ENCODE measurements at regions not wholly inside any gene's neighbourhood (a gene's known extent, or its start where the extent isn't known, plus 50 kb on each side); places are given as distances from the start of the nearest gene placed in this dataset.
"Not testable (repeated sequence)": the region's sequence is repeated elsewhere in the genome, so short reads cannot be mapped to it uniquely, and the experiment has no call there.

GRCh38 chr14:46147452-46147851, 504.1 kb downstream of the RPL10L start:
- no peak for DNase-seq (ENCODE audit: extremely low read depth in 1 of 11, low read depth in 9 of 11, low spot score in 4 of 11)

GRCh38 chr14:46147024-46147423, 504.6 kb downstream of the RPL10L start:
- no peak for DNase-seq (ENCODE audit: extremely low read depth in 1 of 11, low read depth in 9 of 11, low spot score in 4 of 11)

- no peak for DNase-seq (ENCODE audit: extremely low read depth in 1 of 11, low read depth in 9 of 11, low spot score in 4 of 11)
These were observed 511.1 kb downstream of the RPL10L start for GRCh38 chr14:46140445-46140844.

- DNase-seq (ENCODE audit: extremely low read depth in 1 of 11, low read depth in 9 of 11, low spot score in 4 of 11), result no peak
These were observed 511.9 kb downstream of the RPL10L start for GRCh38 chr14:46139649-46140048.

- DNase-seq (ENCODE audit: extremely low read depth in 1 of 11, low read depth in 9 of 11, low spot score in 4 of 11), result no peak
These were observed 513.8 kb downstream of the RPL10L start for GRCh38 chr14:46137786-46138185.

GRCh38 chr14:46136456-46136855, 515.1 kb downstream of the RPL10L start:
- no peak for DNase-seq (ENCODE audit: extremely low read depth in 1 of 11, low read depth in 9 of 11, low spot score in 4 of 11)

GRCh38 chr14:46108228-46108627, 543.4 kb downstream of the RPL10L start:
- no peak for DNase-seq (ENCODE audit: extremely low read depth in 1 of 11, low read depth in 9 of 11, low spot score in 4 of 11)

- DNase-seq (ENCODE audit: extremely low read depth in 1 of 11, low read depth in 9 of 11, low spot score in 4 of 11), result not testable (repeated sequence)
These were observed 550.7 kb downstream of the RPL10L start for GRCh38 chr14:46100901-46101300.

GRCh38 chr14:46091819-46092218, 559.8 kb downstream of the RPL10L start:
- no peak for DNase-seq (ENCODE audit: extremely low read depth in 1 of 11, low read depth in 9 of 11, low spot score in 4 of 11)

- no peak for DNase-seq (ENCODE audit: extremely low read depth in 1 of 11, low read depth in 9 of 11, low spot score in 4 of 11)
These were observed 564.0 kb downstream of the RPL10L start for GRCh38 chr14:46087604-46088003.

GRCh38 chr14:46074061-46074460, 577.5 kb downstream of the RPL10L start:
- DNase-seq (ENCODE audit: extremely low read depth in 1 of 11, low read depth in 9 of 11, low spot score in 4 of 11), result no peak

GRCh38 chr14:46063872-46064271, 587.7 kb downstream of the RPL10L start:
- no peak for DNase-seq (ENCODE audit: extremely low read depth in 1 of 11, low read depth in 9 of 11, low spot score in 4 of 11)

GRCh38 chr14:46058964-46059563, 592.5 kb downstream of the RPL10L start:
- DNase-seq (ENCODE audit: extremely low read depth in 1 of 11, low read depth in 9 of 11, low spot score in 4 of 11), result no peak

GRCh38 chr14:46057799-46058198, 593.8 kb downstream of the RPL10L start:
- no peak for DNase-seq (ENCODE audit: extremely low read depth in 1 of 11, low read depth in 9 of 11, low spot score in 4 of 11)

- DNase-seq (ENCODE audit: extremely low read depth in 1 of 11, low read depth in 9 of 11, low spot score in 4 of 11), result no peak
These were observed 597.1 kb downstream of the RPL10L start for GRCh38 chr14:46054526-46054925.

- DNase-seq (ENCODE audit: extremely low read depth in 1 of 11, low read depth in 9 of 11, low spot score in 4 of 11), result no peak
These were observed 598.4 kb downstream of the RPL10L start for GRCh38 chr14:46053221-46053620.

- DNase-seq (ENCODE audit: extremely low read depth in 1 of 11, low read depth in 9 of 11, low spot score in 4 of 11), result no peak
These were observed 599.8 kb downstream of the RPL10L start for GRCh38 chr14:46051796-46052195.

- no peak for DNase-seq (ENCODE audit: extremely low read depth in 1 of 11, low read depth in 9 of 11, low spot score in 4 of 11)
These were observed 603.5 kb downstream of the RPL10L start for GRCh38 chr14:46048127-46048526.

GRCh38 chr14:46036099-46036498, 615.5 kb downstream of the RPL10L start:
- no peak for DNase-seq (ENCODE audit: extremely low read depth in 1 of 11, low read depth in 9 of 11, low spot score in 4 of 11)

GRCh38 chr14:46034305-46034704, 617.3 kb downstream of the RPL10L start:
- DNase-seq (ENCODE audit: extremely low read depth in 1 of 11, low read depth in 9 of 11, low spot score in 4 of 11), result no peak

GRCh38 chr14:46018846-46019420, 632.6 kb downstream of the RPL10L start:
- DNase-seq (ENCODE audit: extremely low read depth in 1 of 11, low read depth in 9 of 11, low spot score in 4 of 11), result no peak
